Suprapubic skin (tissue), 4 donors: ENCODE measurements at regions not wholly inside any gene's neighbourhood (a gene's known extent, or its start where the extent isn't known, plus 50 kb on each side); places are given as distances from the start of the nearest gene placed in this dataset.

ENCODE experiments used
- EP300 ChIP-seq: sonication (generic); formaldehyde crosslinking; IDR thresholded peaks from one replicate; pipeline ENCODE4 v1.6.1; 2017; ENCODE audit warnings: antibody characterized with exemption
- POLR2A ChIP-seq, 2 donors: fragments of 450-650 bp; IDR thresholded peaks; one replicate each; pipeline ENCODE4 v1.6.1; 2017; ENCODE audit warnings: antibody characterized with exemption in 2 of 2, mild to moderate bottlenecking in 2 of 2, moderate library complexity in 2 of 2
- POLR2AphosphoS5 ChIP-seq, 3 donors: sonication (generic); formaldehyde crosslinking; IDR thresholded peaks; one replicate each; pipeline ENCODE4 v1.6.1; 2017; ENCODE audit warnings: antibody characterized with exemption in 3 of 3
- TF ChIP-seq, protein P1 (sequence below), 2 donors: fragments of 200-600 bp in 1 of 2; fragments of 450-650 bp in 1 of 2; sonication (generic) in 1 of 2; IDR thresholded peaks; one replicate each; pipeline ENCODE4 v1.5.1; 2016 to 2019; ENCODE audit warnings: antibody characterized with exemption in 2 of 2, mild to moderate bottlenecking in 1 of 2, moderate library complexity in 1 of 2

DNA sequence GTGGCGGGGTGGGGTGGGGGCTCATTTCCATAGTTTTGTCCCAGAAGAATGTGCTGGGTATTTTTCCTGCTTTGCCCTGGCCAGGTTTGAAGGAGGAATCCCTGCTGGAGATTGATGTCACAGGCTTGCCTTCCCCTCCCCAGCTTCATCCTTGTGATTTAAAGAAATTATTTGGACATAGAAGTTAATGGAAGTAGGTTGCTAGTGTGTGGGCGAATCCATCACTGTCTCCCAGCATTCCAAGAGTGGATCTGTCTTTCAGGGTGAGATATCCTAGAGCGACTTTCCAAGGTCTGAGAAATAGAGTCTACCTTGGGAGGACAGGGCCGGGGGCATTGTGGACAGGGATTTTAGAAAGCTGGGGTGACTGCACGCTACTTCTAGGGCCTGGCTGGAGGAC is 64.9 kb upstream of the HSPA9 start:
- TF ChIP-seq, protein P1, sequence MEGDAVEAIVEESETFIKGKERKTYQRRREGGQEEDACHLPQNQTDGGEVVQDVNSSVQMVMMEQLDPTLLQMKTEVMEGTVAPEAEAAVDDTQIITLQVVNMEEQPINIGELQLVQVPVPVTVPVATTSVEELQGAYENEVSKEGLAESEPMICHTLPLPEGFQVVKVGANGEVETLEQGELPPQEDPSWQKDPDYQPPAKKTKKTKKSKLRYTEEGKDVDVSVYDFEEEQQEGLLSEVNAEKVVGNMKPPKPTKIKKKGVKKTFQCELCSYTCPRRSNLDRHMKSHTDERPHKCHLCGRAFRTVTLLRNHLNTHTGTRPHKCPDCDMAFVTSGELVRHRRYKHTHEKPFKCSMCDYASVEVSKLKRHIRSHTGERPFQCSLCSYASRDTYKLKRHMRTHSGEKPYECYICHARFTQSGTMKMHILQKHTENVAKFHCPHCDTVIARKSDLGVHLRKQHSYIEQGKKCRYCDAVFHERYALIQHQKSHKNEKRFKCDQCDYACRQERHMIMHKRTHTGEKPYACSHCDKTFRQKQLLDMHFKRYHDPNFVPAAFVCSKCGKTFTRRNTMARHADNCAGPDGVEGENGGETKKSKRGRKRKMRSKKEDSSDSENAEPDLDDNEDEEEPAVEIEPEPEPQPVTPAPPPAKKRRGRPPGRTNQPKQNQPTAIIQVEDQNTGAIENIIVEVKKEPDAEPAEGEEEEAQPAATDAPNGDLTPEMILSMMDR (IDR thresholded peaks at IDR 0.05): no peak
- TF ChIP-seq POLR2AphosphoS5 (IDR thresholded peaks at IDR 0.05) (no peak), POLR2A (IDR thresholded peaks at IDR 0.05) (no peak), EP300 (no peak)
